ENCODE measurements at regions not wholly inside any gene's neighbourhood (a gene's known extent, or its start where the extent isn't known, plus 50 kb on each side); places are given as distances from the start of the nearest gene placed in this dataset.

- no peak for TF ChIP-seq CTCF (IDR thresholded peaks at IDR 0.05)
- TF ChIP-seq POLR2A (IDR thresholded peaks at IDR 0.05) = no peak
Observed at GRCh38 chr4:138798404-138798803, 217.2 kb upstream of the NOCT start.

Measured in esophagus squamous epithelium (tissue), 4 donors.